Hematopoietic multipotent progenitor cell treated with erythropoietin and hydrocortisone succinate and interleukin-3 and kit ligand, for 6 days (in vitro differentiated cells): ENCODE measurements at regions not wholly inside any gene's neighbourhood (a gene's known extent, or its start where the extent isn't known, plus 50 kb on each side); places are given as distances from the start of the nearest gene placed in this dataset.

Source experiments
- DNase-seq: peaks from one replicate; pipeline ENCODE4 v3.0.0-alpha.2; 2015

DNA sequence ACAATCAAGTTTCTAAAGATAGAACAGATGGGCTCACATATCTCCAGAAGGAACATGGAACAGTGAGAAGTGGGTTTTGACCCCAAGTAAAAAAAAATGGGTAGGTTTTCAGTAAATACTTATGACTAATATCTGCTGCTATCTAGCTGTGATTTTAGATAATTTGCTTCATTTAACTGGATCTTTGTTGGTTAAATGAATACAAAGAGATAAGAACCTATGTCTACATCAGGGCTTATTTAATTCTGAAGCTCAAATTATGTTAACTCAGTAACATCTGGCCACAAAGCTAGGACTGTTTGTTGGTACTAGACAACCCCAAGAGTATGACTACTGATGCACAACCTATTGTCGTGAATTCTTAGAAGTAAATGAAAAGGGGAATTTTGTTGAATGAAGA is 144.4 kb upstream of the SESN3 start:
- no peak for DNase-seq

DNA sequence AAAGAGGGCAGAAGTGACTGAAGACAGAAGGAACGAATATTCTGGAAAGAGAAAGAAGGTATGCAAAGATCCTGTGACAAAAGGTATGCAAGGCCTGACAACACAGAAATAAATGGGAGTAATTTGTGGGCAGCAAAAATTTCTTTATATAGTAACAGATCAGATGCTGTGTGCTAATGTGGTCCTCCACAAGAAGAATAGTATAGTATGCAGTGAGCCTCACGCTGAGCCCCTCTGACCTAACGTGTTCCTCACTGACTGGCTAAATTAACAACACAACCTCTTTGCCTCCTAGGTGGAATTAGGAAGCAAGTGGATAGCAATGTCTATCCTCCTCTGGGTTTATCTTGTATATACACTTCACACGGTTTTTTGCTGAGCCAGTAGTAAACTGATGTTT is 143.1 kb upstream of the SESN3 start:
- no peak for DNase-seq

DNA sequence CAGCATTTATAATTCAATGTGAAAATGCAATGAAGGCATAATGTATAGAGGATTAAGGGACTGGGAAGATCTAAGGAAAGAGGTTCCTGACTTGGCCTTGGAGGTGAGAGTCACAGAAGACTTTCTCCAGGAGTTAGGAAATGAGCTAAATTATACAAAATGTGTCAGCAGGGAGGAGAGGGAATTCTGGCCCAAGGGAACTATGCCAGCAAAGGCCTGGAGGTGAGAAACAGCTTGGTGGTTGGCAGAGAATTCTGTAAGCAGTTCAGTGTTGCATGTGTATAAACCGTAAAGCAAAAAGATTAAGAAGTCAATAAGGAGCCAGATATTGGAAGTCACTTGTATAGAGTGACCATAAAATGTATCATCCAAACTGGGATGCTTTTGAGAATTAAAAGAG is 142.2 kb upstream of the SESN3 start:
- no peak for DNase-seq

DNA sequence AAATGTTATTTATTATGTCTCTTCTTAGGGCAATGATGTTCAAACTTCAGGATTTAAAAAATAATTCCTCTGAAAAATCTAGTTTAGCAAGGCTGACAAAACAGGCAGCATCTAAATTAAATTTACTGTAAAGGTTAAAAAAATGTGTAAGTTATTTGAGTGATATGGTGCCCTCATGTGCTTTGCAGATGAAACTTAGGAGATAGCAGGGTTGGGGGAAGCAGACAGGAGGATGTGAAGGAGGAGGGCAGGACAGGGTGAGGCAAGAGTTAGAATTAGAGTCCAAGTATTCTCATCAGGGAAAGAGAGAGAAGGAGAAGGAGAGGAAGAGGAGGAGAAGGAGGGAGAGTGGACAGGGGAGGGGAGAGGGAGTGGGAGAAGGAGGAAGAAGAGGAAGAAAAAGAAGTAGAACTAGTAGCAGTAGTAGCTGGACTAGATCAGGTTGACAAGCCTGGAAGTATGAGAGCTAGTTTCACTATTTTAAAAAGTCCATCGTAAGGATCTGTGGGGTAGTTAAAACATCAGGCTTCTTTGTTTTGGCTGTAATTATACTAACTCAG is 141.2 kb upstream of the SESN3 start:
- DNase-seq, result peak; percentile 35

DNA sequence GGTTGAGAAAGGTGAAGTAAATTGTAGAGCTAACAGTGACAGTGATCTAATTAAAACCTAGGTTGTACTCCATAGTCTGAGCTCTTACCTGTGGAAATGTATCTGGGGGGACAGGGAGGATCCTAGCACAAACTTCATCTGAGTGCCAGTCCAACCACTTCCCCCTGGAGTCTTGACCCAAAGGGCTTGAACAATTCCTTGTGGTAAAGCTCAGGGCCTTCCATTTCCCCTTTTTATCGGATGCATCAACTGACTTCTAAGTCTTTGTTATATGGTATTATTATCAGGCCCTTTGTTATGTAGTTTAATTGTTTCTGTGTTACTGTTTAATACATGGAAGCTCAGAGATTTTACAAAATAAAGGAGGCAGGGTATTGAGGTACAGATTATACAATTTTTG is 140.2 kb upstream of the SESN3 start:
- DNase-seq, result peak; percentile 50

DNA sequence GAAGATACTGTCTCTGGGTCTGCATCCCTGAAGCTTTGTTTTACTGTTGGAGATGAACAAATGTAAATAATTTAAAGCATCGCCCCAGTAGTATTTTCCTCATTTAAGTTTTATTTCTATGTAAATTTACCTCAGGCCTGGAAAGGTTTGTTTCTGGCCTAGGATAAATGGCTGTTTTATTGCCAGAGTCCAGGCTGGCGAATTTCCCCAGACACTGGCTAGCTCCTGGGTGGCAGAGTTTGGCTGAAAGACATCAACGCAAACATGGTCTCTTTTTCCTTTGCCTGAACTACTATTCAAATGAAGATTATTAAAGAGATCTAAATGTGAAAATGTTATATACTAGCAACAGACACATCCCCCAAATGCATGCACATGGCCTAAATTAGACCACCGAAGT is 136.7 kb upstream of the SESN3 start:
- no peak for DNase-seq

DNA sequence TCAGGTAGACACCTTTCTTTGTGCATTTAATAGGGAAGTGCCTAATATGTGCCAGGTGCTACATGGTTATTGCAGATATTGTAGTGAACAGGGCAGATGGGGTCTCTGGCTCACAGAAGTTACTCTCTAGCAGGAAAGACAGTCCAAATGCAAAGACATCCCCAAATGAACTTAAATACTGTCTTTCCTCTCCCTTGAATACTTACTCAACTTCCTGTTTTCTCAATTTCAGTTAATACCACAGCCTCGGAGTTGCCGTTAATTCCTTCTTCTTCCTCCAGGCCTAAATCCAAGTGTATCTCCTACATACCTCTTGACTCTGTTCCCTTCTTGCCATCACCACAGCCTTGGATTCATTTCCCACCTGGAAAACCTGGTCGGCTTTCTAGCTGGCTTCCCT is 134.3 kb upstream of the SESN3 start:
- peak; percentile 41 for DNase-seq

DNA sequence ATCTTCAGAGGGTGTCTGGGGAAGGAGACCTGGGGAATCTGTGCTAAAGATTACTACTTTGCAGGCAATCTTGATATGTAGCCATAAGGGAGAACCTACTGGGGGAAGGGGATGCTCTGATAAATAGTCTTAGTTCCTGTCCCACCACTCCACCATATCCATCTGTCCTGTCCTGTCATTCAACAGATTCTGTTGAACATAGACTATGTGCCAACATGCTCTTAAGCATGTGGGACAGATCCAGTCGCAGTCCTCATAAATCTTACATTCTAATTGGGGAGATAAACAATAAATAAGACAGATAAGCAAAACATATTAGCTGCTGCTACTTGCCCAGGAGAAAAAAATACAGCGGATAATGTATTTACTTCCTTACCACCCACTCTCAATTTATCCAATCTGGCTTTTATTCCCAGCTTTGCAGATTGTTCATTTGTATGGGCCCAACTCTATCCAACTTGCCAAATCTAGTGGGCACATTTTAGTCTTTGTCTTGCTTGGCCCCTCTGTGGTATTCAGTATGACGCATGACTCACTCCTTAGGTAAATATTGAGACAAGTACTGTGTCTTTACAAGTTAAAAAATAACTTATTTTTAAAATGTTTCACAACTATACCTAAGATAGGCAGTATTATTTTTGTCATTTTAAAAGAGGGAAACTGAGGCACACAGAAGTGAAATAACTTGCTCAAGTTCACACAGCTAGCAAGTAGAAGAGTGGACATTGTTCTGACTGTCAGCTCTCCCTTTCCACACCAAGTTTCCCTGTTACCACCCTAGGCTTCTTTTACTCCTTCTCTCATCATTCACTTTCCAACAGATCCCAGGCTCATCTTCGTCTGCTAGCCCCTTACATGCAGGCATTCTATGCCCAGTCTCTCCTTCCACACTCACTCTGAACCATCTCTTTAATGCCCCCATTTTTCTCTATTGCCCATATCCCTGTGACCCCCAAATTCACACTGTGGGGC is 133.6 kb upstream of the SESN3 start:
- DNase-seq, result no peak

DNA sequence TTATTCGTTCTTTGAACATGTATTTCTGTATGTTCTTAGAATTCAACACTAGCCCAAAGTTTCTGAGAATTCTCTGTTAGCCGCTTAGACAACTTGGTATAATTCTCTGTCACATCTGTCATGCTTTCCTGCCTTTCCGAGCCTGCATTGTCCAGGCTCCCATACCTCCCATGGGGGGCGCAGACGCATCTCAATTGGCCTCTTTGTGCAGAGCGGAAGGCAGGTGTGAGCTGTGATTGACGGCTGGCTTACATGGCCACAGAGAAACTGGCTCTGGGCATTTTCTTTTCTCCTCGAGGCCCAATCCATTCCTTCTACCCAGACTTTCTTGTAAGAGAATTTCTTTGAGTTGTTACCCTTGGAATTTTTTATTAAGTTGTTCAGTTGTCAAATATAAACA is 132.7 kb upstream of the SESN3 start:
- DNase-seq, result no peak

DNA sequence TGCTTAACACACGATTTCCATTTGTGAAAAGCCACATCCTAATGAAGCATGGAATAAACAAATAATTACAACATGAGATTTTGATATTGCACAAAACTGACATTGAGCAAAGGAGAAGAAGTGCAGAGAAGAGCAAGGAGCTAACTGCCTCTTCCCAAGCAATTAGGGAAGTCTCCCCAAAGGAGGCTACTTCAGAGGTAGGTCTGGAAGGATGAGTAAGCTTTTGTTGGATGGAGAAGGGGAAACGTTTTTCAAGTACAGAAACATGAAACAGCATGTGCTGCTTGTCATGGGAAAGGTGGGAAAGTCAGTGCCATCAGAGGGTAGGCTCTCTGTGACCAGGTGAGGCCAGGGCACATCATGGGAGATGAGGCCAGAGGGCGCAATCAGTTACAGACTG is 132.2 kb upstream of the SESN3 start:
- DNase-seq, result peak; percentile 11

DNA sequence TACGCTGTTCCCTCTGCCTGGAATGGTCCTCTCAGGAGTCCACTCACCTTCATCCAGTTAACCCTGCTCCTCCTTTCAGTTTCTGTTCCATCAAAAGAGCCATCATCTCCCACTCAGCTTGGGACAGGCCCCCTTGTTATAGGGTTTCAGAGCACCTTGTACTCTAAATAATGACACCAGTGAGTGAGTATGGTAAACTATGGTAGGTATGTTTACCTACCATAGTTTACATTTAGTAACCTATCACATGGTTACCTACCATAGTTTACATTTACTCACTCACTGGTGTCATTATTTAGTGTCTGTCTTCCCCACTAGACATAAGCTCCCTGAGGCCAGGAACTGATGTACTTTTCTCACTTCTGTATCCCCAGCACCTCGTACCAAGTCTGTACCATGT is 130.2 kb upstream of the SESN3 start:
- no peak for DNase-seq

DNA sequence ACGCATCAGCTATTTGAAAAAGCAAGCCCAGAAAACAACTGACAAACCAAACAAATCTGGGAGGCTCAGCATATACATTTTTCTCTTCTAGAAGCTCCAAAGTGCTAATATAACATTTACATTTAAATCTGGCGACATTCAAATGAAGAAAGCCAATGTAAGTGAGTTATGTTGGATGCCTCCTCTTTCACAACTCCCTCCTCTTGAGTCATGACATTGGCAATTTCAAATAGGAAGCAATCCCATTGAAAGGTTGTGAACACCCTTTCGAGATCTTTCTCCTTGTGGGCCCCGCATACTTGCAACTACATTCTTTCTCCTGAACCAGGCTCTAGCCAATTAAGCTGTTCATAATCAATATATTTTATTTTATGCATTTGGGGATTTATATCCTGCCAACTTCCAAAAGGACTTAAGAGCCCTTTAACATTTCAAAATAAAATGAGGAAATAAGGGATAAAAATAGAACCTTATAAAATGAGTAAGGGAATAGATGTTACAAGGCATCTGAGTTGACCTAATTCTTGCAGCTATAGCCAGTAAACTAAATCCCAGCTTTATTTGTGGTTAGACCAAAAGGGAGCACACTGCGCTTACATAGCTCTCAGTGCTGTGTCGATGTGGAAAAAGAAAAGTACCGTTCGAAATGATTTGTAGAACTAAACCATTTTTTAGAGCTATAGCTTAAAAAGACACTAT is 129.5 kb upstream of the SESN3 start:
- no peak for DNase-seq

DNA sequence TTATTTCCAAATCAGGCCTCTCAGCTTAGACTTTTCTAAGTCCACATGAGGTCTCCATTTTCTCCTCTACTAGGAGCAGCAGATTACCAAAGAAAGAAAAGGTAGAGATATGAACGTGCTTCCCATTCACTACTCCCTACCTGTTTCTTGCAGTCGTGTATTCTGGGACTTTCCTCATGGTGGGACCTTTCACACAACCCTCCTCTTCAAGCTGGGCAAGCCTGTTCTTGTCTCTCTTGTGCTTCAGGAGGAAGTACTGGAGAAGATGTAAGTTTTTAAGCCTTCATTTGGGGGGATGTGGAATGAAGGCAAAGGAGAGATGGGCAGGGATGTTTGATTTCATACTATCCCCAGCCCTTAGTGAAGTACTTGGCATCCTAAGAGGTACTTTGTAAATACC is 128.8 kb upstream of the SESN3 start:
- no peak for DNase-seq

DNA sequence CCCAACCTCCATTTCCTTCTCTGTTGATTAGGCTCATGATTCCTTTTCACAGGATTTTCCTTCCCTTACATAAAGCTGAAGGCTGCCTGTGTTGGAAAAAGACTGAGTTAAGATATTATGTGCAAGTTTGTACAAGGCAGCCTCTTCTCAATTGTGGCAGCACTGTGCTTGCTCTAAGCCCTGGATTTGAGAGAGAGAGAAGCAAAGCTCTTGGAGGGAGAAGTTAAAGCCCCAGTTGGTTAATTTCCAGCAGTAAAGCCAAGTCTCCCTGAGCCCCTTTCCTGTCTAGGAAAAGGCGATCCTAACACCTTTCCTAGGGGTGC is 128.3 kb upstream of the SESN3 start:
- DNase-seq, result no peak

DNA sequence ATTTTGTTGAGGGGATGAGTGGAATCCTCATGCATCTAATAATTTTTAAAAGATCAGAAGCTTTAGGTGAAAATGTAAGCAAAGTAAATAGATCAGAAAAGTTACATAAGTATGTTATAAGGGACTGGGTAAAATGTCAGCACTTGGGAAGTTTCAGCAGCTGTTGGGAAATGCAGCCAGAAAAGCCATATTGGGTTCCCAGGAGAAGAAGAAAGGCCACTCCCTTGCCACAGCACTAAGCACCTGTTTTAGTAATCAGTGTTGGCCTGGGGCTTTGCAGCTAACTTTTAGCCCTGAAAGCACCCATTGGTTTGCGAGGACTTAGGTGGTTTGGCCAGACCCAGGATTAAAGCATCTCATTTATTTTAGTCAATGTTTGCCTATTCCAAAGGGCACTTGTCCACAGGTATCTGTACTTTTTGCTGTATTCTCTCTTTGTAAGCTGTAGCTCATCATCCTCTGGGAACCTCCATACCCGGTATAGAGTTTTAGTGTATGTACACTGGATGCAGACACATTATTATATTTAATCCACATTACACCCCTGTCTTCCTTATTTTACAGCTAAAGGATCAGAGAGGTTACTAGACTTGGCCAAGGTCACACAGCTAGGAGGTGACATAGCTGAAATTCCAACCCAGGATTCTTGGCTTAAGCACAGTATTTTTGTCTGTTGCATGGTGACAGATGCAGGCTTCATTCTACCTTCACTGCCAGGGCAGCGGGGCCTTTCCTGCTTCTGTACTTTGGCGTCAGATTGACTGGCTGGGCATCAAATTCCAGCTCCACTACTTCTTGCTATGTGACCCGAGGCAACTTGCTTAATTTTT is 127.7 kb upstream of the SESN3 start:
- no peak for DNase-seq

DNA sequence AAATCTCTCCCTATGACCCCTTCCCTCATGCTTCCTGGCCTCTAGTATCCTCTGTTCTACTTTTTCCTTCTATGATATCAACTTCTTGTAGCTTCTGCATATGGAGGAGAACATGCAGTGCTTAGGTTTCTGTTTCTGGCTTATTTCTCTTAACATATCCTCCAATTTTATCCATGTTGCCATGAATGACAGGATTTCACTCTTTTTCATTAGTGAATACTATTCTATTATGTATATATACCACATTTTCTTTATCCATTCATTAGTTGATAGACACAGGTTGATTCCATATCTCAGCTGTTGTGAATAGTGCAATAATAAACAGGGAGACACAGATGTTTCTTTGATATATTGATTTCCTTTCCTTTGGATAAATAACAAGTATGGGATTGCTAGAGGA is 123.3 kb upstream of the SESN3 start:
- DNase-seq, result no peak

DNA sequence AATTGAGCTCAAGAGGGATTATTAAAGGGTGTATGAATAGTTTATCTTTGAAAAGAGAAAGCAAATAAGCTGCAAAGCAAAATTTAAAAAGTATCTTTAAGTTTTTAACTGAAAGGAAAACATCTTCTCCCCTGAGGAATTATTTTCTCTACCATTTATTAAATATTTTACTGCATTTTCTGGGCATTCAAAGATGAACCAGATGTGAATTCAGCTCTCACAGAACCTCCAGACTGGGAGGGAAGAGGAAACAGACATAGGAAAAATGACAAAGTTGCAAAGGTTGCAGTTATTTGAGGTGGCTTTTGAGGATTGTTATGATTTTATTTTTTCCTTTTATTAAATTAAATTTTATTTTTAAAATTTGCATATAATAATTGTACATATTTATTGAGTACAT is 122.7 kb upstream of the SESN3 start:
- DNase-seq, result no peak

DNA sequence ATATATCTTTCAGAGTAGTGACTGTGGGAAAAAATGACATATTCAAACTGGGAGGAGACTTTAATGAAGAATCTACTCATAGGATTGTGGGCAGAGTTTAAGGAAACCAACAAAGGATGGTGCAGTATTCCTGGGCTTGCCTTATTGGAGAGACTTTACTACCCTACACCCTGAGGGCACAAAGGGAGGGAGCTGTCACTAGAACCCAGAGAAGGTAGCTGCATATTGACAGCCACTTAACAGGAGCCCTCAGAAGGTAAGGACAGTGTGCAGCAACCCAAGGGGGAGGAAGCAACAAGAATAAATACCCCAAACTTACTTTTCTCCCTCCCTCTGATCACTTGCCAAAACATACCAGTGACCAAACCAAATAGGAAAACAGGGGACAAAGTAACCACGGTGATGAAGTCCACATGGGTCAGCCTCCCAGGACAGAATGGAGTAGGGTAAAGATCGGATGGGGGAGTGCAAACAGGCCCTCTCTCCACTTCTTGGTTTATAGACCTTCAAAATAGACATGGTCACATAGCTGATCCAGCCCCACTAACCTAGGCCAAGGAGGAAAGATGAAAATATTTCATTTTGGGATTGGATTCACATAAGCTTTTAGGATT is 121.8 kb upstream of the SESN3 start:
- no peak for DNase-seq

DNA sequence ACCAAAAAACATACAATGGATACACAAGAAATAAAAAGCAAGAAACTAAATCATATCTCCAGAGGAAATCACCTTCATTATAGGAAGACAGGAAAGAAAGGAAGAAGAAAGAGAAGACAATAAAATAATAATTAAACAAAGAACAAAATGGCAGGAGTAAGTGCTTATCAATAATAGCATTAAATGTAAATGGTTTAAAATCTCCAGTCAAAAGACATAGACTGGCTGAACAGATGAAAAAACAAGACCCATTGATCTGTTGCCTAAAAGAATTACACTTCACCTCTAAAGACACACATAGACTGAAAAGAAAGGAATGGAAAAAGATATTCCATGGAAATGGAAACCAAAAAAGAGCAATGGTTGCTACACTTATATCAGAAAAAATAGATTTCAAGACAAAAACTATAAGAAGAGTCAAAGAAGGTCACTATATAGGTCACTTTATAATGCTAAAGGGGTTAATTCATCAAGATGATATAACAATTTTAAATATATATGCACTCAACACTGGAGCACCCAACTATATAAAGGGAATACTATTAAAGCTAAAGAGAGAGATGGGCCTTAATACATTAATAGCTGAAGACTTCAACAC is 118.4 kb upstream of the SESN3 start:
- no peak for DNase-seq

DNA sequence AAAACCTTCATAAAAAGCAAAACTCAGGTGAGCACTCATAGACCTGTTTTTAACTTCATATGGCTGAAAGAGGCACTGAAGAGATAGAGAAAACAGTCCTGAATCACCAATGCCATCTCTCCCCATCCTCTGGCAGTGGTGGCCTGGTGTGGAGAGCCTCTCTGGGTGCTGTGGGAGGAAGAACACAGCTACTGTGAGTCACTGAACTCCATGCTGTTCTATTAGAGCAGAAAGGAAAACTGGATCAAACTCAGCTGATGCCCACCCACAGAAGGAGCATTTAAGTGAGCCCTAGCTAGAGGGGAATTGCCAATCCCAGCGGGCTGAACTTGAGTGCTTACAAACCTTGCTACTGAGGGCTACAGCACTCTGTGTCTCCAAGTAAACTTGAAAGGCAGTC is 115.3 kb upstream of the SESN3 start:
- DNase-seq, result no peak

DNA sequence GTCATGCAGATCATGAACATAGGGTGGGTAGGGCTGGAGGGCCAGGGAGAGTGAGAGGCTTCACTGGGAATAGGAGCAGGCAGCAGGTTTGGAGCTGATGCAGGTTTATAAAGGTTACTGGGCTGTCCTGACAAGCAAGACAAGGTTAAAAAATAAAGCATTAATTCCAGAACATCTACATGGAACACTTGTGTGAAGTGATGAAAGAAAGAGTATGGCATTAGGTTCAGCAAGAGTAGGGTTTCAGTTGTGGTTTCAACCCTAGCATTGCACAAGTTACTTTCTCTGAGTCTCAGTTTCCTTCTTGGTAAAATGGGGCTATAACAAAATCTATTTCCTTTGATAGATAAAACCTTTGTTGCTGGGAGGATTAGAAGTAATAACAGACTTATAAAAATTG is 114.6 kb upstream of the SESN3 start:
- peak; percentile 28 for DNase-seq

DNA sequence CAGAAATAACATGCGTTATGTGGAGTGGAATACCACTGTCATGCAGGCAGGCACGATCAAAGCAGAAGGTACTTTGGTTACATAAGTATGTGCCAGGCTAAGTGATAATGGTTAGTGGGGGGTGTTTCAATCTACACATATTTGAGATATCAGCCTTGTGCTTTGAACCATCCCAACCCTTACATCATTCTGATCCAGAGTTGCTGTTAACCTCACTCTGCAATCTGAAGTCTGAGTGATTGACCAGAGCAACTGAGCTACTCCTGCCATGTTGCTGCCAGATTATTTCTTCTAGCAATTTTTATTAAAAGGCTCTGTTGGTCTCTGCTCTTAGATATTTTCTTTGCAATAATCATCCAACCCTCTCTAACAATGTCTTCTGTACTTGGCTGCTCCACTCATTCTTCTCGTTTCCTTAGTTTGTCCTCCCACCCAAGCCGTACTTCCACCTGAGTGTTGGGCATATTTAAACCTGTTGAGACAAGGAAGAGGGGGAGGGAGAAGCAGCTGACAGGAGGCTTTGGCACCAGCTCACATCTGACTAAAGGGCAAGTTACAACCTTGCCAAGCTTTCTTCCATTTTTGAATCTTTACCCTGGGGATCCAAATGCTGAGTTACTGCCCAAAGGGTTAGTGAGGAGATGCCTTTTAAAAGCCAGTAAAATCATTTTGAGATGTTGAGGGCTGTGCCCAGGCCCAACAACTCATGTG is 114.1 kb upstream of the SESN3 start:
- no peak for DNase-seq
